Raji (cell line): ENCODE measurements at regions not wholly inside any gene's neighbourhood (a gene's known extent, or its start where the extent isn't known, plus 50 kb on each side); places are given as distances from the start of the nearest gene placed in this dataset.

ENCODE experiments used
- POLR2A ChIP-seq: IDR thresholded peaks from 2 replicates; pipeline ENCODE4 v1.6.1; 2011; ENCODE audit warnings: low read depth, low read length, control low read depth; ENCODE audit not compliant: insufficient read depth

DNA sequence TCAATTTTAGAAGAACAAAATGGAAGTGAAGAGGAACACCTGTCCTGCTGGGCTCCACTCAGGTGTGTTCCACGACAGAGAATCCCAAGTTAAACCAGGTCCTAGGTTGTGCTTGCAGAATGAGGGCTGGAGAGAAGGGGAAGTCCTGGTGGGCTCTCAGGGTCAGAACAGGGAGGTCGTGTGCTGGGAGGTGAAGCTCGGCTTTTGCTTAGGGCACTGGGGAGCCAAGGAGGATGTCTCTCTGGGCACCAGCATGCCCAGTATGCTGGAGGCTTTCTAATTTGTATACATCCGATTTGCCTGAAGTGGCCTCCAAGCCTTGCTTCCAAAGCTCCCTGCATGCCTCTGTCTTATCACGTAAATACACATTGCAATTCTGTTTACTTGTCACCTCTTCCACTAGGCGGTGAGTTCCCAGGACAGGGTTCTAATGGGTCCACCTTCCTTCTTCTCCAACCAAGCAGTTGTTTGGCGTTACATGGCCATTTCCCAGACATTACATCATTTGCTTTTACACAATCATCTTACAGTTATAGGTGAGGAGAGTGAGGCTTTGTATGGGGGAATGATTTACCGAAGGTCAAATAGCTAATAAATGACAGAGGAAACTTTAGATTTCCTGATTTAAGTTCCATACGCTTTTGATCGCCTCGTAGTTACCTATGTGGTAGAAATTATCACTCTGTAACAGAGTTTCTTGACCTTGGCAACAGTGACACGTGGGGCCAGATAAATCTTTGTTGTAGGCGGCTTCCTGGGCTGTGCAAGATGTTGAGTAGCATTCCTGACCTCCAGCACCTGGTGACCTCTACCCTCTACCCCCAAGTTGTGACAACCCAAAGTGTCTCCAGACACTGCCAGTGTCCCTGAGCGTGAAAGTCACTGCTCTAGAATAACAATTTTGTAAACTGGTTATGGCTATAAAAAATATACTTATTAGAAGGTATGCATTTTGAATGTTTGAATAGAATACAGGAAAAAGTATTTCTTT is 901.5 kb downstream of the TBC1D22A start:
- TF ChIP-seq POLR2A: no peak

DNA sequence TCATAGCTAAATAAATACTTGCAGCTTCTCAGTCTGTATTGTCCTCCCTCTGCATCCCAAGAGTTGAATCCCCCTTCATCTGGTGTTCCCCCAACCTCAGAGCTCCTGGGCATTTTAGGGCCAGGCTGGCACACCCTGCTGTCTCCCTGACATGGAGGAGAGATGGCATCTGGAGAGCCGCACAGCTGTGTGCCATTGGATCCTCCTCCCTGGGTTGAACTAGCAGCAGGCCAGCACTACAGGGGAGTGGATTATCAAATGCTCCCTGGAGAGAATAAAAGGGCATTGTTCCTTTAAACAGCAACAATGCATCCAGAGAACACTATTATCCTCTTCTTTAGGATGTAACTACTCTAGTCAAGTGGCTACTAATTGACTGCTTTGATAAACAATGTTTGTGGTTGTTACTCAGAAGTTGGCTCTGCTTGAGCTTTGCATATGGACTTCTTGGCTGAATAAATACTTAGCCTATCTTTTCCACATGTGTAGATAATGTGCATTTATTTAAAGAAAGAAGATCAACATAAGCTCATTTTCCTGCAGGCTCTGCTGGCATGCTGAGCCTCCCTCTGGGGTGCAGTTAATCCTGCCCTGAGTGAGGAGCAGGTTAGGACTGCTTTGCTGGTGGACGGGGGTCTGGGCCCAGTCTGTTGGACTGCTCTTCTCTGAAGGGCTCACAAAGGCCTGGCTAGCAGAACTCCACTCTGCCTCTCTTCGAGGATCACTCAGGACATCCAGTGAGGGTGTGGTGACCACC is 897.2 kb downstream of the TBC1D22A start:
- TF ChIP-seq POLR2A: no peak

DNA sequence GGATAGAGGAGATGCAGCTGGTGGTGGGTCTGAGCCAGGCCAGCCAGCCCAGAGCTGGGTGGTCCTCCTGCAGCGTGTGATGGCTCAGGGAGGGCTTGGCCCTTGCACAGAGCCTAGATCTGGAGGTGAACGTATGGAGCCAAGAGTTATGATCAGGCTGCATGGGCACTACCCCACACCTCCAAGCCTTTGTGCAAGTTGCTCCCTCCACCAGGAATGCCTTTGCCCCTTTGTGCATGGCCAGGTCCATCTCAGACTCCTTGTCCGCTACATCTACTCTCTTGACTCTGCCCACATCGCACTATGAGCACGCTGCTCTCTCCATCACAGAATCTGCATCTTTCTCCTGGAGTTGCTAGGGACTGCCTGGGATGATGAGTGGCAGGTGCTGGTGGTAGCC is 895.7 kb downstream of the TBC1D22A start:
- no peak for TF ChIP-seq POLR2A

GRCh38 chr22:47657224-47657623 is 894.8 kb downstream of the TBC1D22A start:
- no peak for TF ChIP-seq POLR2A

DNA sequence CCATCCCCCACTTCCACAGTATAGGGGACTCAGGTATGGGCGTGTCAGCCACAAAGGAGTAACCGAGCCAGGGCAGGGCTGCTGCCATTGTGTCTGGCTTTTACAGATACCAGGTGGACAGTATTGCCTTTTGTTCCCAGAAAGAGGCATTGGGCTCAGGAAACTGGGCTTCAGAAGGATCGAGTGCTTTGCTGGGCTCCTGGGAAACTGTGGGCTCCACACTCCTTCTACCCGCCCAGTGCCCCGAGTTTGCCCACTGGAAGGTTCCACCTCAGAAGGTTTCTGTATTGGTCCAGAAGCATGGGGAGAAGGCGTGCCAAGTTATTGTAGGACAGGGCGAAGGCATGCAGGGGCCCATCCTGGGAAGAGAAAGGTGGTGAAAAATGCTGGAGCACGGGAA is 894.4 kb downstream of the TBC1D22A start:
- TF ChIP-seq POLR2A: no peak

- no peak for TF ChIP-seq POLR2A
Observed at GRCh38 chr22:47655930-47656329, 893.5 kb downstream of the TBC1D22A start.

DNA sequence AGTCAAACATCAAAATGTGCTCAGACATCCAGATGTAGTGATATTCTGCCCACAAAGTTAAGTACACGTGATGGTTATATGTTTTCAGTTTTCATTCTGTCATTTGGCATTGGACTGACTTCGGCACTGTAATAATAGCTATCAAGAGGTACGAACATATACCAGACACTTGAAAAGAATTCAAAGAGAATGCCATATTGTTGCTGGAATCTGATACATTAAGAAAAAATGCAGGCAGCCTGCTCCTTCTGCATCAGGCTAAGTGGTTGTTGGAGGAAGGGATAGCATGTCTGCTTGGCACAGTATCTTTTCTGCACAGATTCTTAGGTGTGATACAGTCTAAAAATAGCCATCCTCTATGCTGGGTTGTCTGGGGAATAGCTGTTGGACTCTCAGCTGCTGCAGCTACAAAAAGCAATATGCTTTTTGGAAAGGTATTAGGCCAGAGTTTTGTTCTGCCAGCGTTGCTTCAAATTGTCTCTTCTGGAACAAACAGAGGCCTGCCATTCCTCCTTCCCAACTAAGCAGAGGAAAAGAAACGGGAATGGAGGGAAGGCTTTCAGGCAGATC is 892.6 kb downstream of the TBC1D22A start:
- no peak for TF ChIP-seq POLR2A

- TF ChIP-seq POLR2A: no peak
Observed at GRCh38 chr22:47653921-47654320, 891.5 kb downstream of the TBC1D22A start.

DNA sequence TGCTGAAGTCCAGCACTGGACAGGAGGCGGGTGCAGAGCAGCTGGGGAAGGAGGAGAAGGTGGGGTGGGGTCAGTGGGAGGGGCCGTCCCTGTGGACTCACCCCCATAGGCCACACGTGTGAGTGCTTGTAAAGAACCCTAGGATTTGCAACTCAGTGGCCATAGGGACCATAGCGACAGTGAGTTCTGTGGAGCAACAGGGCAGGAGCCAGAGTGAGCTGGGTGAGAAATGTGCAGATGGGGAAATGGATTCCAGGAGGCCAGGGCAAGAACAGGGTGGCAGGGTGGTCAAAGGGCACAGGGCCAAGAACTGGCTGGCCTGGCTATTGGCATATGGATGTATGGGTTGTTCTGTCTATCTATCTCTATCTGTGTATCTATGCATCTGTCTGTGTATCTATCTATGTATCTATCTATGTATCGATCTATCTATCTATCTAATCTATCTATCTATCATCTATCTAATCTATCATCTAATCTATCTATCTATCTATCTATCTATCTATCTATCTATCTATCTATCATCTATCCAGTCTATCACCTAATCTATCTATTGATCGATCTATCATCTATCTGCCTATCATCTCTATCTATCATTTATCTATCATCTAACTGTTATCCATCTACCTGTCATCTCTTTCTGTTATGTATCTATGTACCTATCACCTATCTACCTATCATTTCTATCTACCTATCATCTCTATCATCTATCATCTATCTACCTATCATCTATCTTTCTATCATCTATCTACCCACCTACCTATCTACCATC is 889.0 kb downstream of the TBC1D22A start:
- no peak for TF ChIP-seq POLR2A

DNA sequence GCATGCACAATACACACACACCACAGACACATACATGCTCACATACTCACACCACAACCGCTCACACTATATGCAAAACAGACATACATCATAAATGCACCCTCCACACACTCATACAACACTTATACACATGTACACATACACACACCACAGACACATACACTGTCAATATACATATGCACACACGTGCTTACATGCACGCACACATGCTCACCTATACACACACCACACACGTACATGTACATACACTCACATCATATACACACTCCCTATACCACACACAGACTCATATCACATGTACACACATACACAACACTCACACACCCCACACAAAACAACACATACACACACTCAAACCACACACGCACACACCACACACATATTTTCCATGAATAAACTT is 885.3 kb downstream of the TBC1D22A start:
- no peak for TF ChIP-seq POLR2A

DNA sequence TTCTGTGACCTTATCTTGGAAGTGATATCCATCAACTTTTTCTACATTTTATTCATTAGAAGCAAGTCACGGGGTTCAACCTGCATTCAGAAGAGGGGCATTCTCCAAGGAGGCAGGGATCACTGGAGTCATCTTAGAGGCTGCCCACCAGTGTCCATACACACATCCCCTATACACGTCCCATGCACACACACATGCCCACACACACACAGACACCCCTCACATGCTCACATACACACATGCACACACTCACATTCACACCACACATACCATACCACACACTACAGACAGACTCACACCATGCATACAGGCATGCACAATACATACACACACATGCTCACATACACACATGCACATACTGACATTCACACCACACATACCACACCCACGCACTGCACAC is 884.7 kb downstream of the TBC1D22A start:
- TF ChIP-seq POLR2A: no peak

DNA sequence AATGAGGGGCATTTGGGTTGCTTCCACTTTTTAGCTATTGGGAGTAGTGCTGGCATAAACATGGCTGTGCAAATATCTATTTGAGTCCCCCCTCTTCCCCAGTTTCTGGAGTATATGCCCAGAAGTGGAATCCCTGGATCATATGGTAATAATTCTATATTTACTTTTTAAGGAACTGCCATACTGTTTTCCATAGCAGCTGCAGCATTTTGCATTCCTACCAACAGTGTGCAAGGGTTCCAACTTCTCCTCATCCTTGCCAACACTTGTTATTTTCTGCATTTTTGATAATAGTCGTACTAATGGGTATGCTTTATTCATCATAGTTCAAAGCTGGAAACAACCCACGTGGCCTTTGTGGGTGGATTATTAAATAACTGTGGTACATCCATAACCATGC is 883.5 kb downstream of the TBC1D22A start:
- TF ChIP-seq POLR2A: no peak

DNA sequence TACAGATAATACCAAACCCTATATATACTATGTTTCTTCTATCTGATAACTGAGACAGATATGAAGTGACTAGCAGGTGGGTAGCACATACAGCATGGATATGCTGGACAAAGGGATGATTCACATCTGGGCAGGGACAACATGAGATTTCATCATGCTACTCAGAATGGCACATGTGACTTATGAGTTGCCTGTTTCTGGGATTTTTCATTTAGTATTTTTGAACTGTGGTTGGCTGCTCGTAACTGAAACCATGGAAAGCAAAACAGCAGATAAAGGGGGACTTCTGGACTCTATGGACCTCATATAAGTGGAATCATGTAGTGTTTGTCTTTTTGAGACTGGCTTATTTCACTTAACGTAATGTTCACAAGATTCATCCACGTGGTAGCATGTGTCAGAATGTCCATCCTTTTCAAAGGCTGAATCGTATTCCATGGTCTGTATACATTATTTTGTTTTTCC is 883.0 kb downstream of the TBC1D22A start:
- no peak for TF ChIP-seq POLR2A

GRCh38 chr22:47634347-47634746 is 871.9 kb downstream of the TBC1D22A start:
- TF ChIP-seq POLR2A: no peak

DNA sequence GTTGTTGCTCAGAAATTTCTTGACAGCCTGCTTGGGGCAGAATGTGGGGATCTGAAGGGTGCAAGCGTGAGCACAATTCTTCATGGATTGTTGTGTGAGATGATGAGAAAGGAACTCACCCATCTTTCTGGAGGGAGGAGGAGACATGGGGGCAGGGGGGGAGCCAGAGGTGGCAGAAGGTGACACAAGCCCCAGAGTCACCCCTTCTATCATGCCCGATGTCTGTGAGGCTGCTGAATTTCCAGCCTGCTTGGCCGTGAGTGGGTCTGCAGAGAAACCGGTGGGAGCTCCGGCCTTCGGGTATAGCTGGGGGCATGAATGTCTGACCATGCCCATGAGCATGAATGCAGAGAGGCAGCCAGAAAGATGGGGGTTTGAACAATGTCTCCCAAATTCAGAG is 870.7 kb downstream of the TBC1D22A start:
- TF ChIP-seq POLR2A: no peak
